ENCODE measurements at regions not wholly inside any gene's neighbourhood (a gene's known extent, or its start where the extent isn't known, plus 50 kb on each side); places are given as distances from the start of the nearest gene placed in this dataset.

- WGBS, 2 experiments (ENCODE audit: insufficient coverage in 1 of 2, insufficient read length in 1 of 2), result 79% methylated on average over 1 of the region's 1 CpG; no CpG with 5 or more reads in 1 of the 2 experiments
- H3K4me1 ChIP-seq (ENCODE audit: control insufficient read depth, insufficient read depth, low read length), result no peaks in the 10 kb centered on the region
- H3K36me3 ChIP-seq (ENCODE audit: control insufficient read depth, insufficient read depth, low read length), result no peaks in the 10 kb centered on the region
- H3K27ac ChIP-seq (ENCODE audit: low read depth, low read length), result no peak overlapping the region
- no peak overlapping the region for H3K27ac Mint-ChIP-seq
- no peaks in the 10 kb centered on the region for H3K27me3 ChIP-seq (ENCODE audit: control insufficient read depth, insufficient read depth, low read length, poor library complexity, severe bottlenecking)
- peaks cover 2% of the 10 kb centered on the region for H3K36me3 Mint-ChIP-seq (ENCODE audit: low read depth)
- TF ChIP-seq CTCF (conservative IDR thresholded peaks at IDR 0.05), result peak; percentile 62
- H3K9me3 ChIP-seq (ENCODE audit: control insufficient read depth, low read length), result peaks cover 36% of the 10 kb centered on the region
- no peak overlapping the region for H3K4me3 Mint-ChIP-seq
- H3K27me3 Mint-ChIP-seq (ENCODE audit: insufficient read depth), result no peaks in the 10 kb centered on the region
- H3K9me3 Mint-ChIP-seq, result peaks cover 38% of the 10 kb centered on the region
- DNase-seq, result peak; percentile 77
- no peak overlapping the region for H3K4me3 ChIP-seq (ENCODE audit: low read length)
- no peak overlapping the region for H3K9ac ChIP-seq (ENCODE audit: extremely low read depth, low read length, poor library complexity, severe bottlenecking)
- H3K4me1 Mint-ChIP-seq, result no peaks in the 10 kb centered on the region
These were observed 151.5 kb upstream of the TOM1L1 start for GRCh38 chr17:54749157-54749556.

DNA sequence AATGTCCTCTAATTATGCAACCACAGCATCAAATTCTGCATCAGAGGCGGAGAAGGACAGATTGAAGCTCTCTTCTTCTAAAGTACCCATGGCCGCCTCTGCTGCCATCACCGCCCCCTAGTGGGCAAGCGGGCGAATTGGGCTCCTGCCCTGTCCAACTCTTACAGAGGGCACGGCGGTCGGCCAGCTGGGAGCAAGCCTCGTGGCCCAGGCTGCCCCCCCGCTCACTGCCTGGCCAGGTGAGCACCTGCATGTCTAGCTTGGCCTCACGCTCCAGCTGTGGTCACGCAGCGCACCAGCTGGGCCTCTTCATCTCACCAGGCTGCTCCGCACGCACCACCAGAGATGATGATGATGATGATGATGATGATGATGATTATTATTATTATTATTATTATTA, 146.1 kb upstream of the TOM1L1 start:
- H3K9me3 Mint-ChIP-seq, result peaks cover 2% of the 10 kb centered on the region
- no peaks in the 10 kb centered on the region for H3K36me3 Mint-ChIP-seq (ENCODE audit: low read depth)
- H3K27me3 Mint-ChIP-seq (ENCODE audit: insufficient read depth), result no peaks in the 10 kb centered on the region
- Histone ChIP-seq H3K27me3 (ENCODE audit: control insufficient read depth, insufficient read depth, low read length, poor library complexity, severe bottlenecking) (no peaks in the 10 kb centered on the region), H3K4me1 (ENCODE audit: control insufficient read depth, insufficient read depth, low read length) (no peaks in the 10 kb centered on the region), H3K9me3 (ENCODE audit: control insufficient read depth, low read length) (no peaks in the 10 kb centered on the region), H3K36me3 (ENCODE audit: control insufficient read depth, insufficient read depth, low read length) (no peaks in the 10 kb centered on the region), H3K4me3 (ENCODE audit: low read length) (no peak overlapping the region), H3K27ac (ENCODE audit: low read depth, low read length) (no peak overlapping the region), H3K9ac (ENCODE audit: extremely low read depth, low read length, poor library complexity, severe bottlenecking) (no peak overlapping the region)
- no peak overlapping the region for H3K4me3 Mint-ChIP-seq
- peak; percentile 89 for DNase-seq
- WGBS, 2 experiments (ENCODE audit: insufficient coverage in 1 of 2, insufficient read length in 1 of 2), result 91% methylated on average over 14 of the region's 15 CpGs; no CpG with 5 or more reads in 1 of the 2 experiments
- peak; percentile 70 for TF ChIP-seq CTCF (conservative IDR thresholded peaks at IDR 0.05)
- peaks cover 4% of the 10 kb centered on the region for H3K4me1 Mint-ChIP-seq
- H3K27ac Mint-ChIP-seq, result no peak overlapping the region

DNA sequence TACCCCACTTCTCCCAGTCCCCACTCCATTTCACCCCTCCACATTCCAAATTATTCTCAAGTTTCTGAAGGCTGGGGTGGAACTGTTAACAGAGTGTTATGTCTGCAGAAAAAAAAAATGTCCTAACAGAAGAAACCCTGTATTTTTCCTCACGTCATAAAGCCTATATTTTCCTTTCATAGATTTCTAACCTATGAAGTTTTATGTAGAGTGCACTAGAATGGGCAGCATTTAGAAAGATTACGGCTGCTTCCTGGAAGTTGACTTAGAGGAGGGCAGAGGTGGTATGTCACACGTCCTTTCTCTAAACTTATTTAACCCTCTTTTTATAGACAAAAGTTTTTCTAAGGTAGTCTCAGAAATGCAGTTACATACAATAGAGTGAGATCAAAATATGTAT, 139.8 kb upstream of the TOM1L1 start:
- no peak overlapping the region for H3K27ac Mint-ChIP-seq
- Histone ChIP-seq H3K9ac (ENCODE audit: extremely low read depth, low read length, poor library complexity, severe bottlenecking) (no peak overlapping the region), H3K27me3 (ENCODE audit: control insufficient read depth, insufficient read depth, low read length, poor library complexity, severe bottlenecking) (no peaks in the 10 kb centered on the region), H3K27ac (ENCODE audit: low read depth, low read length) (no peak overlapping the region), H3K9me3 (ENCODE audit: control insufficient read depth, low read length) (no peaks in the 10 kb centered on the region), H3K4me3 (ENCODE audit: low read length) (no peak overlapping the region), H3K4me1 (ENCODE audit: control insufficient read depth, insufficient read depth, low read length) (no peaks in the 10 kb centered on the region), H3K36me3 (ENCODE audit: control insufficient read depth, insufficient read depth, low read length) (no peaks in the 10 kb centered on the region)
- H3K4me3 Mint-ChIP-seq, result no peak overlapping the region
- no peaks in the 10 kb centered on the region for H3K4me1 Mint-ChIP-seq
- H3K9me3 Mint-ChIP-seq, result peaks cover 4% of the 10 kb centered on the region
- no peak for DNase-seq
- no peaks in the 10 kb centered on the region for H3K27me3 Mint-ChIP-seq (ENCODE audit: insufficient read depth)
- TF ChIP-seq CTCF (conservative IDR thresholded peaks at IDR 0.05), result no peak
- 91% methylated on average over 1 of the region's 3 CpGs; no CpG with 5 or more reads in 1 of the 2 experiments for WGBS, 2 experiments (ENCODE audit: insufficient coverage in 1 of 2, insufficient read length in 1 of 2)
- H3K36me3 Mint-ChIP-seq (ENCODE audit: low read depth), result no peaks in the 10 kb centered on the region

All from endodermal cell (in vitro differentiated cells).